Non-pigmented ciliary epithelial cell (primary cell): ENCODE measurements at regions not wholly inside any gene's neighbourhood (a gene's known extent, or its start where the extent isn't known, plus 50 kb on each side); places are given as distances from the start of the nearest gene placed in this dataset.
A peak's percentile ranks its signal among the peaks of the same experiment; 100 is the strongest.

Source experiments
- DNase-seq: peaks from one replicate; pipeline ENCODE4 v3.0.0-alpha.2; 2010; ENCODE audit warnings: low read depth

- no peak for DNase-seq
Observed at GRCh38 chr11:88448131-88448670, 110.7 kb upstream of the CTSC start.

GRCh38 chr11:88447281-88447680, 109.7 kb upstream of the CTSC start:
- DNase-seq: no peak

GRCh38 chr11:88439356-88439755, 101.8 kb upstream of the CTSC start:
- no peak for DNase-seq

- no peak for DNase-seq
Observed at GRCh38 chr11:88438721-88439120, 101.2 kb upstream of the CTSC start.

- no peak for DNase-seq
Observed at GRCh38 chr11:88435415-88435814, 97.9 kb upstream of the CTSC start.

- DNase-seq: no peak
Observed at GRCh38 chr11:88434333-88434976, 96.9 kb upstream of the CTSC start.

GRCh38 chr11:88433536-88434230, 96.1 kb upstream of the CTSC start:
- DNase-seq: no peak

GRCh38 chr11:88431675-88432341, 94.3 kb upstream of the CTSC start:
- DNase-seq: no peak

- DNase-seq: no peak
Observed at GRCh38 chr11:88428959-88429358, 91.4 kb upstream of the CTSC start.

- no peak for DNase-seq
Observed at GRCh38 chr11:88427719-88428118, 90.2 kb upstream of the CTSC start.

GRCh38 chr11:88424881-88425280, 87.3 kb upstream of the CTSC start:
- DNase-seq: no peak

GRCh38 chr11:88421530-88421929, 84.0 kb upstream of the CTSC start:
- DNase-seq: no peak

GRCh38 chr11:88420165-88420791, 82.7 kb upstream of the CTSC start:
- DNase-seq: no peak

- no peak for DNase-seq
Observed at GRCh38 chr11:88418508-88418907, 81.0 kb upstream of the CTSC start.

- DNase-seq: no peak
Observed at GRCh38 chr11:88415495-88415894, 78.0 kb upstream of the CTSC start.

GRCh38 chr11:88414981-88415413, 77.5 kb upstream of the CTSC start:
- no peak for DNase-seq

GRCh38 chr11:88414385-88414861, 76.9 kb upstream of the CTSC start:
- no peak for DNase-seq

GRCh38 chr11:88411265-88411664, 73.7 kb upstream of the CTSC start:
- peak; percentile 87 for DNase-seq

- DNase-seq: no peak
Observed at GRCh38 chr11:88410656-88411055, 73.1 kb upstream of the CTSC start.

- DNase-seq: no peak
Observed at GRCh38 chr11:88410056-88410455, 72.5 kb upstream of the CTSC start.

- DNase-seq: no peak
Observed at GRCh38 chr11:88406876-88407275, 69.3 kb upstream of the CTSC start.

GRCh38 chr11:88405853-88406252, 68.3 kb upstream of the CTSC start:
- no peak for DNase-seq
